ENCODE measurements at regions not wholly inside any gene's neighbourhood (a gene's known extent, or its start where the extent isn't known, plus 50 kb on each side); places are given as distances from the start of the nearest gene placed in this dataset.

- Histone ChIP-seq H3K27me3 (ENCODE audit: insufficient read depth, low read length) (no peaks in the 10 kb centered on the region), H3K4me3 (ENCODE audit: low read length) (no peak overlapping the region), H3K9me3 (ENCODE audit: low read depth, low read length) (no peaks in the 10 kb centered on the region), H3K4me1 (ENCODE audit: insufficient read depth, low read length) (peaks cover 7% of the 10 kb centered on the region)
These were observed 120.0 kb upstream of the FRMD4B start for GRCh38 chr3:69505770-69506407.

- no peak overlapping the region for H3K4me3 ChIP-seq (ENCODE audit: low read length)
- peaks cover 19% of the 10 kb centered on the region for H3K4me1 ChIP-seq (ENCODE audit: insufficient read depth, low read length)
- no peaks in the 10 kb centered on the region for H3K27me3 ChIP-seq (ENCODE audit: insufficient read depth, low read length)
- no peaks in the 10 kb centered on the region for H3K9me3 ChIP-seq (ENCODE audit: low read depth, low read length)
These were observed 118.3 kb upstream of the FRMD4B start for GRCh38 chr3:69504232-69504631.

- H3K4me3 ChIP-seq (ENCODE audit: low read length) = no peak overlapping the region
- H3K27me3 ChIP-seq (ENCODE audit: insufficient read depth, low read length) = no peaks in the 10 kb centered on the region
These were observed 114.7 kb upstream of the FRMD4B start for GRCh38 chr3:69500604-69501003.

DNA sequence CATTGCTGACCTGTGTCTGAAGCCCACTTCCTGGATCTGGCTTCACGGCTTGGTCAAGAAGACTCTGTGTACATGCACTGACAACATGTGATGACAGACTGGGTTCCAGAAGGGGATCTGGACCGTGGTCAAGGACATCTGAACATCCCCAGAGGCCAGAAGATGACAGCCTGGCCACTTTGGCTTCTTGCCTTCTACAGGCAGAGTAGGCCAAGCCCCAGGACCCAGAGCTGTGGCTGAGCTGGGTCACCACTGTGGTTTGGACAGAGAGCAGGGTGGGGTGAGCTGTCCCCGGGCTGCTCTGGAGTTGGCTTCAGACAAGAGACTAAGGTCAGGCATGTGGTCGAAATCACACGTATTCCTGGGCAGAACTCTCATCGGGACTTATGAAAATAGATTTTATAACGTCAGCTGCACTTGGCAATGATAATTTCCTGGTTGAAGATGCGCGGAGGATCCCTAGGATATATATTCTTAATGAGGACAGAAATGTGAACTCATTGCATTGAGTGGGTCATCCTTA is 114.1 kb upstream of the FRMD4B start:
- Histone ChIP-seq H3K27me3 (ENCODE audit: insufficient read depth, low read length) (no peaks in the 10 kb centered on the region), H3K9me3 (ENCODE audit: low read depth, low read length) (no peaks in the 10 kb centered on the region), H3K4me3 (ENCODE audit: low read length) (no peak overlapping the region), H3K4me1 (ENCODE audit: insufficient read depth, low read length) (peaks cover 19% of the 10 kb centered on the region)

More at GRCh38 chr3:69500604-69501003, 114.7 kb upstream of the FRMD4B start:
- Histone ChIP-seq H3K9me3 (ENCODE audit: low read depth, low read length) (no peaks in the 10 kb centered on the region), H3K4me1 (ENCODE audit: insufficient read depth, low read length) (peaks cover 19% of the 10 kb centered on the region)

DNA sequence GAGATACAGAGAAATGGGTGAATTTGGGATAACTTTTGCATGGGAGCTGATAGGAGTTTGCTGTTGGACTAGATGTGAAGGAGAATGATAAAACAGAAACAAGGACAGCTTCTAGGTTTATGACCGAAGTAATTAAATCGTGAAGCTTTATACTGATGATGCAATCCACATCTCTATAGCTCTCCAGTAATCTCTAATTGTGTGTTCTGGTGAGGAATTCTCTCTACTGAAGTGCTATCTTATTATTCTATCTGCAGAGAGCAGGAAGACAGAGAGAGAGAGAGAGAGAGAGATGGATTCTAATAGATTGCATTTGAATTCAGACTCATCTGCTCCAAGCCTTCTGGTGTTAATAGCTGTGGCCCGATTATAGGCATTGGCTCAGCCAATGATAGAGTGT is 113.5 kb upstream of the FRMD4B start:
- no peaks in the 10 kb centered on the region for H3K9me3 ChIP-seq (ENCODE audit: low read depth, low read length)
- no peak overlapping the region for H3K4me3 ChIP-seq (ENCODE audit: low read length)
- peaks cover 19% of the 10 kb centered on the region for H3K4me1 ChIP-seq (ENCODE audit: insufficient read depth, low read length)
- no peaks in the 10 kb centered on the region for H3K27me3 ChIP-seq (ENCODE audit: insufficient read depth, low read length)

DNA sequence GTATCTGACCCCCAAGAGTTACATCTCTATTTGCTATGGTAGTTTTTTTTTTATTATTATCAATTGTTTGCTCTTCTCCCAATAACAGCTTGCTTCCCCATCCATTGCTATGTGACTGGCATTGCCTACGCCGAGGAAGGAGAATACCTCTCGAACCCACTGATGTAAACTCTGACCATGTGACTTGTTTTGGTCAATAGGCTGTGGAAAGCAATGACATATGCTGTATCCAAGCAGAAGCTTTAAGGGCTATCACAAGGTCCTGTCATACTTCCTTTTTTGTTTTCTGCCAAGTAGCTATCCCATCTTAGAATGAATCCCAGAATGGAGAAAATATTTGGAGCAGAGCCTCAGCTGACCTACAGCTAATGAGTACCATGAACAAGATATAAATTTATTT is 111.0 kb upstream of the FRMD4B start:
- no peaks in the 10 kb centered on the region for H3K9me3 ChIP-seq (ENCODE audit: low read depth, low read length)
- no peaks in the 10 kb centered on the region for H3K27me3 ChIP-seq (ENCODE audit: insufficient read depth, low read length)
- no peak overlapping the region for H3K4me3 ChIP-seq (ENCODE audit: low read length)
- H3K4me1 ChIP-seq (ENCODE audit: insufficient read depth, low read length) = peaks cover 19% of the 10 kb centered on the region

DNA sequence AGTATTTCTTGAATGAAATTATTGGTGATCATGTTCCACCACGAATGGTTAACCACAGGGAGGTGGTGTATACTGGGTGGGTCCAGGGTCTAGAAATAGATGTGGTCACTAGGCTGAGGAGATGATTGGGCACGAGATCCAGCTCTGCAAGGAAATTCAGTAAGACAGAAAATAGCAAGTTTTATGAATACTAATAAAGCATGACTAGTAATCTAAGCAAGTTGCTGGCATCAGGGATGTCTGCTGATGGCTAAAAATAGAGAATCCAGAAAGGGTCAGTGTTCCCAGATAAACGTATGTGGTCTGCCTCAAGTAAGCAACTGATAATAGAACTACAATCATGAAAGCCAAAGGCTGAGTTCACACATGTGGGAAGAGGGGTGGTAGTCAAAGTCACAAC is 108.3 kb upstream of the FRMD4B start:
- peaks cover 4% of the 10 kb centered on the region for H3K4me1 ChIP-seq (ENCODE audit: insufficient read depth, low read length)
- no peak overlapping the region for H3K4me3 ChIP-seq (ENCODE audit: low read length)
- H3K27me3 ChIP-seq (ENCODE audit: insufficient read depth, low read length) = no peaks in the 10 kb centered on the region
- no peaks in the 10 kb centered on the region for H3K9me3 ChIP-seq (ENCODE audit: low read depth, low read length)

GRCh38 chr3:69493157-69493556 is 107.3 kb upstream of the FRMD4B start:
- Histone ChIP-seq H3K9me3 (ENCODE audit: low read depth, low read length) (no peaks in the 10 kb centered on the region), H3K4me3 (ENCODE audit: low read length) (no peak overlapping the region), H3K27me3 (ENCODE audit: insufficient read depth, low read length) (no peaks in the 10 kb centered on the region), H3K4me1 (ENCODE audit: insufficient read depth, low read length) (peaks cover 4% of the 10 kb centered on the region)

DNA sequence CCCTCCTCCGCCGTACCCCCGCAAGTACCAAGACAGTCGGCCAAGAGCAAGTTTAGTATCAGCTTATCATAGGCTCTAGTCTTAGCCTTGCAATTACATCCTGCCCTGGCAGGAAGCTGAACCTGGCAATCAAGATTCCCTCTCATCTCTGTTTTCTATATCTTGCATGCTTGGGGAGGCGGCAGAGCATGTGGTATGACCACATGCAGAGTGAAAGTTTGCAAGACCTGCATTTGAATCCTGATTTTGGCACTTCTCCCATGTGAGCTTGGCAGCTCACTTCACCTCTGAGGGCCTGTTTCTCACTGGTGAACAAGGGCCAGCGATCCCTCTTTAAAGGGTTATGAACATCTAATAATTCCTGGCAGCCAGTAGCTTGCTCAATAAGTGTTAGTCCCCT is 106.1 kb upstream of the FRMD4B start:
- Histone ChIP-seq H3K4me1 (ENCODE audit: insufficient read depth, low read length) (peaks cover 4% of the 10 kb centered on the region), H3K4me3 (ENCODE audit: low read length) (no peak overlapping the region), H3K9me3 (ENCODE audit: low read depth, low read length) (no peaks in the 10 kb centered on the region), H3K27me3 (ENCODE audit: insufficient read depth, low read length) (no peaks in the 10 kb centered on the region)

DNA sequence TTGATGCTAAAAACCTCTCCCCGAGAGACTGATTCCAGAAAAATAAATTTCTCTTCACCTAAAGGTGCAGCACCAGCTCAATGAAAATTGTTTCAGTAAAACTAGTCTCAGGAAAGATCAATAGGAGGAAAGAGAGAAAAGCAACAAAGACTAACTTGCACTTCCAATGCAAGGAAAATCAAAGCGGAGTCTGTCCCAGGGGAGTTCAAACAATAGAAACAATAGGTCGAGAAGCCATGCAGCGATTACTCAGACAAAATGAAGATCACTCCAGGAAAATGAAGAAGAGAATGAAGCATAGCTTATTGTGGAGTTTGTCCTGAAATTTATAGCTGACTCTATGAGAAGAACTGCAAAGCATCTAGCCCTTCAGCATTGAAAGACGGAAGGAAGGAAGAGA is 105.1 kb upstream of the FRMD4B start:
- H3K9me3 ChIP-seq (ENCODE audit: low read depth, low read length) = no peaks in the 10 kb centered on the region
- no peak overlapping the region for H3K4me3 ChIP-seq (ENCODE audit: low read length)
- peaks cover 4% of the 10 kb centered on the region for H3K4me1 ChIP-seq (ENCODE audit: insufficient read depth, low read length)
- H3K27me3 ChIP-seq (ENCODE audit: insufficient read depth, low read length) = no peaks in the 10 kb centered on the region

GRCh38 chr3:69490235-69490634 is 104.3 kb upstream of the FRMD4B start:
- Histone ChIP-seq H3K27me3 (ENCODE audit: insufficient read depth, low read length) (no peaks in the 10 kb centered on the region), H3K4me1 (ENCODE audit: insufficient read depth, low read length) (peaks cover 4% of the 10 kb centered on the region)

GRCh38 chr3:69488026-69488425 is 102.1 kb upstream of the FRMD4B start:
- no peaks in the 10 kb centered on the region for H3K27me3 ChIP-seq (ENCODE audit: insufficient read depth, low read length)
- no peaks in the 10 kb centered on the region for H3K9me3 ChIP-seq (ENCODE audit: low read depth, low read length)
- no peak overlapping the region for H3K4me3 ChIP-seq (ENCODE audit: low read length)
- peaks cover 4% of the 10 kb centered on the region for H3K4me1 ChIP-seq (ENCODE audit: insufficient read depth, low read length)

More at GRCh38 chr3:69490235-69490634, 104.3 kb upstream of the FRMD4B start:
- Histone ChIP-seq H3K4me3 (ENCODE audit: low read length) (no peak overlapping the region), H3K9me3 (ENCODE audit: low read depth, low read length) (no peaks in the 10 kb centered on the region)

GRCh38 chr3:69485489-69485888 is 99.6 kb upstream of the FRMD4B start:
- no peaks in the 10 kb centered on the region for H3K9me3 ChIP-seq (ENCODE audit: low read depth, low read length)
- H3K27me3 ChIP-seq (ENCODE audit: insufficient read depth, low read length) = no peaks in the 10 kb centered on the region
- no peak overlapping the region for H3K4me3 ChIP-seq (ENCODE audit: low read length)
- H3K4me1 ChIP-seq (ENCODE audit: insufficient read depth, low read length) = peaks cover 3% of the 10 kb centered on the region

GRCh38 chr3:69484507-69485393 is 98.9 kb upstream of the FRMD4B start:
- H3K9me3 ChIP-seq (ENCODE audit: low read depth, low read length) = no peaks in the 10 kb centered on the region
- H3K4me1 ChIP-seq (ENCODE audit: insufficient read depth, low read length) = no peaks in the 10 kb centered on the region
- no peaks in the 10 kb centered on the region for H3K27me3 ChIP-seq (ENCODE audit: insufficient read depth, low read length)
- H3K4me3 ChIP-seq (ENCODE audit: low read length) = no peak overlapping the region

GRCh38 chr3:69483449-69483848 is 97.6 kb upstream of the FRMD4B start:
- no peaks in the 10 kb centered on the region for H3K4me1 ChIP-seq (ENCODE audit: insufficient read depth, low read length)
- no peaks in the 10 kb centered on the region for H3K9me3 ChIP-seq (ENCODE audit: low read depth, low read length)
- no peak overlapping the region for H3K4me3 ChIP-seq (ENCODE audit: low read length)
- no peaks in the 10 kb centered on the region for H3K27me3 ChIP-seq (ENCODE audit: insufficient read depth, low read length)
